DND-41 (cell line): ENCODE measurements at regions not wholly inside any gene's neighbourhood (a gene's known extent, or its start where the extent isn't known, plus 50 kb on each side); places are given as distances from the start of the nearest gene placed in this dataset.

ENCODE experiments used
- ATAC-seq: fragments of 200-7000 bp; cut with Tn5 transposase; 3 replicates; pipeline ENCODE4 v1.9.1; 2021; ENCODE audit warnings: low read depth; ENCODE audit not compliant: insufficient read depth
- DNase-seq: peaks from one replicate; pipeline ENCODE4 v3.0.0-alpha.2; 2020
- H2AFZ ChIP-seq: 2 replicates; pipeline ENCODE4 v1.6.0; 2012; ENCODE audit warnings: low read depth, low read length
- H3K27ac ChIP-seq: 2 replicates; pipeline ENCODE4 v1.5.1; 2012; ENCODE audit warnings: low read length, inconsistent platforms
- H3K27me3 ChIP-seq: fragments of 200-600 bp; sonication (generic); 2 replicates; pipeline ENCODE4 v1.6.0; 2012; ENCODE audit warnings: low read length, mild to moderate bottlenecking, inconsistent platforms; ENCODE audit not compliant: insufficient read depth, poor library complexity
- H3K36me3 ChIP-seq: 2 replicates; pipeline ENCODE4 v1.5.1; 2012; ENCODE audit warnings: low read length, inconsistent platforms; ENCODE audit not compliant: insufficient read depth
- H3K4me1 ChIP-seq: 2 replicates; pipeline ENCODE4 v1.5.1; 2012; ENCODE audit warnings: mild to moderate bottlenecking, low read length; ENCODE audit not compliant: insufficient read depth
- H3K4me2 ChIP-seq: 2 replicates; pipeline ENCODE4 v1.6.0; 2012; ENCODE audit warnings: mild to moderate bottlenecking, moderate library complexity, low read length, inconsistent platforms; ENCODE audit not compliant: insufficient read depth
- H3K4me3 ChIP-seq, 2 experiments: fragments of 200-600 bp in 1 of 2; shearing (Covaris generic) in 1 of 2; 2 replicates each; pipeline ENCODE4 v1.5.1; 2012 to 2016; ENCODE audit warnings: inconsistent platforms in 2 of 2, low read length in 2 of 2, mild to moderate bottlenecking in 2 of 2, low read depth in 1 of 2, moderate library complexity in 1 of 2
- H3K79me2 ChIP-seq: 2 replicates; pipeline ENCODE4 v1.6.0; 2012; ENCODE audit warnings: low read length, inconsistent platforms; ENCODE audit not compliant: insufficient read depth
- H3K9ac ChIP-seq: 2 replicates; pipeline ENCODE4 v1.6.0; 2012; ENCODE audit warnings: low read depth, mild to moderate bottlenecking, inconsistent platforms, low read length, moderate library complexity
- H3K9me3 ChIP-seq: 2 replicates; pipeline ENCODE4 v1.5.1; 2012; ENCODE audit warnings: low read length, moderate library complexity, mild to moderate bottlenecking, inconsistent platforms; ENCODE audit not compliant: insufficient read depth, severe bottlenecking
- H4K20me1 ChIP-seq: 2 replicates; pipeline ENCODE4 v1.6.0; 2012; ENCODE audit warnings: low read length; ENCODE audit not compliant: insufficient read depth
- CTCF ChIP-seq: IDR thresholded peaks from 2 replicates; pipeline ENCODE4 v1.5.1; 2012; ENCODE audit warnings: borderline replicate concordance, low read length, moderate library complexity, mild to moderate bottlenecking; ENCODE audit not compliant: poor library complexity, severe bottlenecking; ENCODE audit errors: extremely low read depth
- EZH2 ChIP-seq: IDR thresholded peaks from 3 replicates; pipeline ENCODE4 v1.6.1; 2012; ENCODE audit warnings: borderline replicate concordance, low read depth, mild to moderate bottlenecking, moderate library complexity, low read length, inconsistent platforms; ENCODE audit not compliant: severe bottlenecking

- Histone ChIP-seq H3K9me3 (no peaks in the 10 kb centered on the region), H3K27me3 (no peaks in the 10 kb centered on the region), H3K4me2 (no peak overlapping the region), H3K4me3 (no peak overlapping the region), H3K36me3 (no peaks in the 10 kb centered on the region), H2AFZ (no peak overlapping the region), H4K20me1 (no peaks in the 10 kb centered on the region), H3K27ac (no peak overlapping the region), H3K4me1 (no peaks in the 10 kb centered on the region), H3K79me2 (no peaks in the 10 kb centered on the region), H3K9ac (no peak overlapping the region)
- ATAC-seq (no peak), DNase-seq (no peak)
- TF ChIP-seq CTCF: no peak
- TF ChIP-seq EZH2: no peak
Measured at GRCh38 chr4:27168783-27169182, 308.1 kb downstream of the STIM2 start.

- H3K27ac ChIP-seq: no peak overlapping the region
- H3K27me3 ChIP-seq: no peaks in the 10 kb centered on the region
- no peaks in the 10 kb centered on the region for H3K4me1 ChIP-seq
- no peaks in the 10 kb centered on the region for H3K36me3 ChIP-seq
- no peak for ATAC-seq
- H3K9ac ChIP-seq: no peak overlapping the region
- no peak for DNase-seq
- no peaks in the 10 kb centered on the region for H3K79me2 ChIP-seq
- no peak overlapping the region for H2AFZ ChIP-seq
- H3K4me2 ChIP-seq: no peak overlapping the region
- H3K9me3 ChIP-seq: no peaks in the 10 kb centered on the region
- H4K20me1 ChIP-seq: no peaks in the 10 kb centered on the region; the same call in 1 of the 2 replicates
- H3K4me3 ChIP-seq: no peak overlapping the region
- no peak for TF ChIP-seq EZH2
- TF ChIP-seq CTCF: no peak
Measured at GRCh38 chr4:27173280-27173679, 312.6 kb downstream of the STIM2 start.

- ATAC-seq (no peak), DNase-seq (no peak)
- TF ChIP-seq EZH2 (no peak), CTCF (peak; percentile 51)
- H3K4me3 ChIP-seq: no peak overlapping the region
- H3K79me2 ChIP-seq: no peaks in the 10 kb centered on the region
- H3K27ac ChIP-seq: no peak overlapping the region
- no peak overlapping the region for H3K4me2 ChIP-seq
- H3K27me3 ChIP-seq: no peaks in the 10 kb centered on the region
- H3K9ac ChIP-seq: no peak overlapping the region
- no peaks in the 10 kb centered on the region for H3K36me3 ChIP-seq
- H3K9me3 ChIP-seq: no peaks in the 10 kb centered on the region
- H3K4me1 ChIP-seq: no peaks in the 10 kb centered on the region
- H2AFZ ChIP-seq: no peak overlapping the region
- H4K20me1 ChIP-seq: no peaks in the 10 kb centered on the region; the same call in 1 of the 2 replicates
Measured at GRCh38 chr4:27176400-27176799, 315.8 kb downstream of the STIM2 start.

GRCh38 chr4:27176881-27177280, 316.2 kb downstream of the STIM2 start:
- H3K9ac ChIP-seq: no peak overlapping the region
- H3K27me3 ChIP-seq: no peaks in the 10 kb centered on the region
- no peaks in the 10 kb centered on the region for H3K36me3 ChIP-seq
- no peak overlapping the region for H3K4me3 ChIP-seq
- H3K4me2 ChIP-seq: no peak overlapping the region
- H3K27ac ChIP-seq: no peak overlapping the region
- DNase-seq: no peak
- H3K9me3 ChIP-seq: no peaks in the 10 kb centered on the region
- H3K79me2 ChIP-seq: no peaks in the 10 kb centered on the region
- TF ChIP-seq CTCF: no peak
- no peak overlapping the region for H2AFZ ChIP-seq
- H4K20me1 ChIP-seq: no peaks in the 10 kb centered on the region; the same call in 1 of the 2 replicates
- no peak for ATAC-seq
- H3K4me1 ChIP-seq: no peaks in the 10 kb centered on the region
